ENCODE measurements at regions not wholly inside any gene's neighbourhood (a gene's known extent, or its start where the extent isn't known, plus 50 kb on each side); places are given as distances from the start of the nearest gene placed in this dataset.
"Not testable (repeated sequence)": the region's sequence is repeated elsewhere in the genome, so short reads cannot be mapped to it uniquely, and the experiment has no call there.

DNA sequence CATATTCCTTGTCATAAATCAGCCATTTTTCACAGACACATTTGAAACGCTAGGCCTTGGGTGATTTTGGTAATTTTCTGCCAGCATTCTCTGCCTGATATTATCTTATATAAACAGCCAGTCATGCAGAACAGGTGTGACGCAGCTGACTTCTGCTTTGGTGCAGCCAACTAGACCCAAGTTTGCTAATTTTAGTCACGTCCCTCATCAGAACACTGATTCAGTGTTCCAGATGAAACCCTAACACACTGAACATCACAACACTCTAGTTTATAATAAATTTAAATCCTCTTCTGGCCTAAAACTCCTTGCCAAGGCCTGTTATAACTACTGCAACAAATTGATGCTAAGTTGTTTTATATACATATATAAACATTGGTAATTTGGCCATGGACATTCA, 386.1 kb downstream of the SEC23A start:
- no peak for DNase-seq (ENCODE audit: low read depth in 2 of 2)

DNA sequence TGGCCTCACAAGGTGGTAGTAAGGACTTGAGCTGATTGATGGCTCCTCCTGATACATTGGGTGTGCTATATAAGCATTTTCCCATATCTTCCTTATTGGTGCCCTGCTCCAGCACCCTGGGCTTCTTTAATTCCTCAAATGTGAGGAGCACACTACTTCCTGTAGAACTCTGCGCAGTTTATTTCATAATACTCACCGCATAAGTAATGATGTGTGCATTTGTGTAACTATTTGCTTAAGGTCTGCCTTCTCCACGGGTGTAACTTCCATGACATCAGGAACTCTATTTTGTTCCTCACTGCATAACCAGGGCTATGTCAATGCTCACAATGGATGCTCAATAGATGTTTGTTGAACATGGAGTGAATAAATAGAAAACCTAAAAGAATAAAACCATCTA, 392.2 kb downstream of the SEC23A start:
- no peak for DNase-seq (ENCODE audit: low read depth in 2 of 2)

DNA sequence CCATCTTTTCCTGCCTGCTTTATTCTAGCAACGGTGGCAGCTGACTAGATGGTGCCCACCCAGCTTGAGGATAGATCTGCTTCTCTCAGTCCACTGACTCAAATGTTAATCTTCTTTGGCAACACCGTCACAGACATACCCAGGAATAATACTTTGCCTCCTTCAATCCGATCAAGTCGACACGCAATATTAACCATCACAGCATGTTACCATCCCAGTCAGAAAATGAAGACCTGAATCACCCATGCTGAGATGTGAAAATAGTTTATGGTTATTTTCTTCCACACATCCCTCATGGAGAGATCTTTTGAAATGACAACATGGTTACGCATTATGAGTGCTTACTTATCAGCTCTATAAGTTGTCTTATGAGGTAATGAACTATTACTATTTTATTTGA, 392.8 kb downstream of the SEC23A start:
- no peak for DNase-seq (ENCODE audit: low read depth in 2 of 2)

DNA sequence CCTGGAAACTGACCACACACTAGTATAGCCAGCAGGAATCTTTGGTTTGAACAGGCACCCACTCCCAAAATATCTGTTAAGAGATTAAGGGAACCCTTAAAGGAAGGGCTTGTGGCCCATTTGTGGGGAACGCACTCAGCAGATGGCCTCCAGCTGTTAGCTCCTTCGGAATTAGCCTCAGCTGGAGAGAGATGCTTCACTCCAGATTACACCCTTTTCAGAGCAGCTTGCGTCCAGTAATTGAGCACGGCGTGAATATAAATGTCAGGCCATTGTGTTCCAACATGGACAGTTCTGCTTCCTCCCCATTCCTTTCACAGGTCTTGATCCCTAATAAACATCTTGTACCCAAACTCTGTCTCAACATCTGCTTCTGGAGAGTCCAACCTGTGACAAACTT, 397.8 kb downstream of the SEC23A start:
- DNase-seq (ENCODE audit: low read depth in 2 of 2), result no peak

DNA sequence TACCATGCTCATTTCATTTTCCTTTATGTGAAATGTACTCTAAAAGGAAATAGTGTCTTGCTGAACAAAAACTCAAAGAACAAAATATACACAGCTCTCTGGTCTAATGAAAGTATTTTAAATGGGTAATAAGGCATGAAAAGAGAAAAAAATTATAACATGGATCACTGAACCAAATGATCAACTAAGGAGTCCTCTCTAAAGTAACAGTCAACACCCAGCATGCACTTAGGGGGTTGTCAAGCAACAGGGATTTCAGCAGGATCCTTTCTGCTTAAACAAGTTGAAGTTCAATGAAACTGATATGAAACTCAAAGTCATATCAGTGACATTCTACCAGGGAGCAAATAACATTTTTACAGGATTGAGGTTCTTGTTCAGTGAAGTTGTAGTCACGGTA, 398.8 kb downstream of the SEC23A start:
- no peak for DNase-seq (ENCODE audit: low read depth in 2 of 2)

DNA sequence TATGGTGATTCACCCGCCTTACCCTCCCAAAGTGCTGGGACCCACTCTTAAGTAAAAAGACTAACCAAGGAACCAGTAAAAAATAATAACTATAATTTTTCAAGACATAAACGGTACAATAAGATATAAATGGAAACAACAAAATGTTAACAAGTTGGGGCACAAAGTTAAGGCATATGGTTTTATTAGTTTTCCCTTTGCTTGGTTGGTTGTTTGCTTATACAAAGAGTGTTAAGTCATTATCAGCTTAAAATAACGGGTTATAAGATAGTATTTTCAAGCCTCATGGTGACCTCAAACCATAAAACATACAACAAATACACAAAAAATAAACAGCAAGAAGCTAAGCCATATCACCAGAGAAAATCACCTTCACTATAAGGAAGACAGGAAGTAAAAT, 406.1 kb downstream of the SEC23A start:
- DNase-seq (ENCODE audit: low read depth in 2 of 2), result no peak

DNA sequence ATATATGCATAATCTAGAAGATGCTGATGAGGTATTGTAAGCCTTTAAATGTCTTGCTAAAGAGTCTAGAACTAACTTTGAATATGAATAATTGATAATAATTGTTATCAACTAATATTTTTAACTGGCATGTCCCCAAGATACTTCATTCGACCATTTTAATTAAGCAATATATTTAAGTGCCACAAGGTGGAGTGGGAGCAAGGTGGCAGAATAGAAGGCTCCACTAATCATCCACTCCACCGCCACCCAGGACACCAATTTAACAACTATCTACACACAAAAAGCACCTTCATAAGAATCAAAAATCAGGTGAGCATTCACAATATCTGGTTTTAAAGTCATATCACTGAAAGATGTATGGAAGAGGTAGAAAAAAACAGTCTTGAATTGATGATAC, 409.6 kb downstream of the SEC23A start:
- DNase-seq (ENCODE audit: low read depth in 2 of 2), result no peak

DNA sequence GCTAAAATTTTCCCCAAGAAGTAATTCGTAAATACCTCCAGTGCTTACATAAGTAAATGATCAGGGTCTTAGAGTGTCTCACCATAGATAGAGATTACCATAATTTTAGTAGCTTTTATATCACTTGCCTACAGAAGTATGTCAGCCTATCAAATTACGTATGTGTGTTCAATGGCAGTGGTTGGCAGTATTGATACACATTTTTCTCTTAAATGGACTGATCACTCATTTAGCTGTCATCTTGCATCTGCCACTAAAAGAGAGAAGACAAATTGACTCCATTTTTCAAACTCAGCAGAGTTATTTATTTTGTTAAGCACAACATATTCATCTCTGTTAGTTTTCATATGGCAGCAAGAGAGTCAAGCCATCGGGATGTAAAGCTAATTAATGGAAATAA, 413.1 kb upstream of the CLEC14A start:
- DNase-seq (ENCODE audit: low read depth in 2 of 2), result no peak

DNA sequence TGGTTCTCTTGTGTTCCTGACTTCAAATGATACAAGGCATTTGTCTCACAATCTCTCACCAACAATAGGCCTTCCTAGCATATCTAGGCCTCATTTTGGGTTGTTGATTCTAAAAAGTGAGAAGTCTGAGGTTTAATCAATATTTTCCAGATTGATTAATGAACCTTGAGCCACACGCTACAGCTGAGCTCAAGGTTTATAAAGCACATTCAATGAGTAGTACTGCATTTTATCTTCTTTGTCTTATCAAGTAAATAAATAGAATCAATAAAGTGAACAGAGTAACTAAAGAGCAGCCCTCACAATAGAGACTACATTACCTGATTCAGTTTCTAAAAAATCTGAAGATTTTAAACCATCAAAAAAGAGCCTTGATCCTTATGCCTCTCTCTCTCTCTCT, 407.5 kb upstream of the CLEC14A start:
- no peak for DNase-seq (ENCODE audit: low read depth in 2 of 2)

DNA sequence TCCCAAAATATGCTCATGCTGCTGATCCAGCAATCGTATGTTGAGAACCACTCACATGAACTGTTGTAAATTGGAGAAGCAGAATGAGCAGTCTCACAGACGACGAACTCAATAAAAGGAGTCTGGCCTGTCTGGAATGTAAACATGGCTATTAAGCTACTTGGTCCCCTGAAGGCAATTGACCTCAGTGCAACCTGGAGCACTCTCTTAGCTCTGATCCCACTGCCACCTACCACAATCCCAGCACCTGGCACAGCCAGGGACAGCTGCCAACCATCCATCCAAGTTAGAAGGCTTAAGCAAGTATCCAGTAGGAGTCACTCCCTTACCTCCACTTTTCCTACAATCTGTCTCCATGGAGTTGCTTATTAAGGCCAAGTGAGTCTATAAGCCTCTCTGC, 406.9 kb upstream of the CLEC14A start:
- DNase-seq (ENCODE audit: low read depth in 2 of 2), result no peak

DNA sequence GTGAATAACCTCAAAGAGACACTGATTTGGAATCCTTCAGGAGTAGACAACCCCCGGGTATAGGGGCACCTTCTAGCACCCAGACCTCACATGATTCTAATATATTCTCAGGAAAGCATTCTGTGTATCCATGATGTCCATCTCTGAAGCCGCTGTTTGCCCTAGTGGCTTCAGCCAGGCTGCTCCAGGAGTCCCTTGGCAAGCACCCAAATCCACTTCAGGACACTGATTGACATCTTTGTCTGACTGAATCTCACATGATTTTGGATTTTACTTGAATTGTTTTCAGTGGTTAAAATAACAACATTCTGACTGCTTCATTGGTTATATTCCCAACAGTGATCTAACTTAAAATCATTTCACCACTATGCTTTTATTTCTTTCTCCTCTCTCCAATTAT, 390.5 kb upstream of the CLEC14A start:
- DNase-seq (ENCODE audit: low read depth in 2 of 2), result no peak

DNA sequence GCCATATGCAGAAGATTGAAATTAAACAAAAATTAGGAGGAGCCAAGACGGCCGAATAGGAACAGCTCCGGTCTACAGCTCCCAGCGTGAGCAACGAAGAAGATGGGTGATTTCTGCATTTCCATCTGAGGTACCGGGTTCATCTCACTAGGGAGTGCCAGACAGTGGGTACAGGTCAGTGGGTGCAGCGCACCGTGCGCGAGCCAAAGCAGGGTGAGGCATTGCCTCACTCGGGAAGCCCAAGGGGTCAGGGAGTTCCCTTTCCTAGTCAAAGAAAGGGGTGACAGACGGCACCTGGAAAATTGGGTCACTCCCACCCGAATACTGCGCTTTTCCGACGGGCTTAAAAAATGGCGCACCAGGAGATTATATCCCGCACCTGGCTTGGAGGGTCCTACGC, 379.0 kb upstream of the CLEC14A start:
- not testable (repeated sequence) for DNase-seq (ENCODE audit: low read depth in 2 of 2)

DNA sequence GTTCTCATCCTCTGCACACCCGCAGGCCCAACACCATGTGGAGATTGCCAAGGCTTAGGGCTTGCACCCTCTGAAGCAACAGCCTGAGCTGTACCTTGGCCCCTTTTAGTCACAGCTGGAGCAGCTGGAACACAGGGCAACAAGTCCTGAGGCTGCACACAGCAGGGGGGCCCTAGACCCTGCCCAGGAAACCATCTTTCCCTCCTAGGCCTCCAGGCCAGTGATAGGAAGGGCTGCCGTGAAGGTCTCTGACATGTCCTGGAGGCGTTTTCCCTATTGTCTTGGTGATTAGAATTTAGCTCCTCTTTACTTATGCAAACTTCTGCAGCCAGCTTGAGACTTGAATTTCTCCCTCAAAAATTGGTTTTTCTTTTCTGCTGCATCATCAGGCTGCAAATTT, 373.5 kb upstream of the CLEC14A start:
- no peak for DNase-seq (ENCODE audit: low read depth in 2 of 2)

DNA sequence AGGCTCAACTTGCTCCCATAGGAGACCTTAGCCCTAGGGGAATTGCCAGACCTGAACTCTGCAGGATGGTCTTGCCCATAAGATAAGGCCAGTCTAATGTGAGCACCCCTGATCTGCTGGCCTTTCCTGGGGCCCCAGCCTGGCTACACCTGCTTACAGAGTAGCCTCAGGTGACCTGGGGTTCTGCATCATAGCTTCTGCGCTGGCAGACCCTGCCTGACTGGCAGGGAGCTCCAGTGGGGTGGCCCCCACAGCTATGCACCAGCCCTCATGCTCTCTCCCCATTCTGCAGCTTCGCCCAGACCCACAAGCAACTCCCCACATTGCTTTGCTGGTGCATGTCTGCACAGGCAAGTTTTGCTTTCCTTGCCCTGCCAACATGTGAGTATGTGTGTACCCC, 371.3 kb upstream of the CLEC14A start:
- DNase-seq (ENCODE audit: low read depth in 2 of 2), result no peak

DNA sequence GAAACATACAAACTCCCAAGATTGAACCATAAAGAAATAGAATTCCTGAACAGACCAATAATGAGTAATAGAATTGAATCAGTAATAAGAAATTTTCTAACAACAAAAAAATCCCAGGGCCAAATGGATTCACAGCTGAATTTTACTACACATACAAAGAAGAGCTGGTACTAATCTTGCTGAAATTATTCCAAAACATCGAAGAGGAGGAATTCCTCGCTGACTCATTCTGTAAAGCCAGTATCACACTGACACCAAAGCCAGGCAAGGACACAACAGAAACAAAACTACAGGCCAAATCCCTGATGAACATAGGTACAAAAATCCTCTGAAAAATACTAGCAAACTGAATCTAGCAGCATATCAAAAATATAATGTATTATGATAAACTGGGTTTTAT, 367.8 kb upstream of the CLEC14A start:
- DNase-seq (ENCODE audit: low read depth in 2 of 2), result no peak

DNA sequence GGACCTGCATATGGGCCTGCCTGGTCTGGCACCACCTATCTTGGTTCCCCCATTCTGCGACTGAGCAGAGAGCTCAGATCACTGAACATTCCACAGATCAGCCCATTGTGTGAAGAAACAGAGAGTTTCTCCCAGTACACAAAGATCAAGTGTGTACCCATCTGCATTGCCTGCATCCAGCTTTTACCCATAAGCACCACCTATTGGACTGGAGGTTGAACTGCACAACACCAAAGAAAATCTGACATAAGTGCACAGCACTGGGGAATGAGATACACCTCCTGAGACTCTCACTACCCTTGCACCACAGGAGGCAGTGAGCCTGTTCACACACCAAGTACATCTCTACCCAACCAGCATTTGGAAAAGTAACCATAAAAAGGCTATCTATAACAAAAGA, 362.6 kb upstream of the CLEC14A start:
- DNase-seq (ENCODE audit: low read depth in 2 of 2), result no peak

DNA sequence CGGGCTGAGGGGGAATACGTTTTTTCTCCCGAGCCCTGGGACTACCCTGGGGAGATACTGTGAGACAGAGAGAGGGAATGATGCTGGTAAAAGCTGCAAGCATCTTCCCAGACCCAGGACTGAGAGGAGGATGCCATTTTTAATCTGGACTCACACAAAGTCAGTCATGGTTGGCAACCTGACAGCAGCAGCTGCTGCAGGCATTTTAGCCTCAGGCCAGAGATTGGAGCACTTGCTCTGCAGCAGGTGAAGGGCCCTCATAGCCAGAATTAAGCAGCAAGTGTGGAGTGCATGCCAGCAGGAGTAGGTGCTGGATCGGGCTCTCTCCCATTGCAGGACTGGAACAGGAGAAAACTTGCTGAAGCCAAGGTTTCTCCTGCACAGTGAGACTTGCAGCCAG, 361.1 kb upstream of the CLEC14A start:
- no peak for DNase-seq (ENCODE audit: low read depth in 2 of 2)

DNA sequence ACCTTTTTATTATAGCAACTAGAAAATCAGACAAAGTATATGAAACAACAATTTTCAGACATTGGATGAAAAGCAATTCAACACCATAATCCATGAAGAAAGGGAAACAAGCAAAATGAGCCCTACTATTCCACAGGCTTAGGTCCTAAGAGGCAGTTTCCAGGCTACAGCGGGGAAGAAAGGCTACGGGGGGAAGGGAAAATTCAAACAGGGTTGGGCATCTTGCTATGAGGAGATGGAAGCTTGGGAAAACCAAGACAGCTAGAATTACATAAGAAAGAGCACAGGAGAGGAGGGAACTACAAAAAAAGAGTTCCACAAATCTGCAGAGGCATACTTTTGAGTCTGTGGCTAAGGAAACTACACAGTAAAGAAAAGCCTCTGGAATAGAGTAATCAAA, 356.0 kb upstream of the CLEC14A start:
- no peak for DNase-seq (ENCODE audit: low read depth in 2 of 2)

DNA sequence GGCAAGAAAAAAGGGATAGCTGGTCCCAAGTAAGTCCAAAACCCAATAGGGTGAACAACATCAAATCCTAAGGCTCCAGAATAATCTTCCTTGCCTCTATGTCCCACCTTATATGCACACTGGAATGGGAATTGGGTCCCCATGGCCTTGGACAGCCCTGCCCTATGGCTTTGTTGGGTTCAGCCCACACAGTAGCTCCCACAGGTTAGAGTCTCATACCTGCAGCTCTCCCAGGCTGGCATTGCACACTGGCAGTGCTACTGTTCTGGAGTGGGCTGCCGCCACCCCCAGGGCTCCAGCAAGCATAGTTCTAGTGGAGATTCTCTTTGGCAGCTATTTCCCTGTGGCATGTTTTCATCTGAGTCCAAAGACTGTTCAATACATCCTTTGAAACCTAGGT, 352.4 kb upstream of the CLEC14A start:
- no peak for DNase-seq (ENCODE audit: low read depth in 2 of 2)

DNA sequence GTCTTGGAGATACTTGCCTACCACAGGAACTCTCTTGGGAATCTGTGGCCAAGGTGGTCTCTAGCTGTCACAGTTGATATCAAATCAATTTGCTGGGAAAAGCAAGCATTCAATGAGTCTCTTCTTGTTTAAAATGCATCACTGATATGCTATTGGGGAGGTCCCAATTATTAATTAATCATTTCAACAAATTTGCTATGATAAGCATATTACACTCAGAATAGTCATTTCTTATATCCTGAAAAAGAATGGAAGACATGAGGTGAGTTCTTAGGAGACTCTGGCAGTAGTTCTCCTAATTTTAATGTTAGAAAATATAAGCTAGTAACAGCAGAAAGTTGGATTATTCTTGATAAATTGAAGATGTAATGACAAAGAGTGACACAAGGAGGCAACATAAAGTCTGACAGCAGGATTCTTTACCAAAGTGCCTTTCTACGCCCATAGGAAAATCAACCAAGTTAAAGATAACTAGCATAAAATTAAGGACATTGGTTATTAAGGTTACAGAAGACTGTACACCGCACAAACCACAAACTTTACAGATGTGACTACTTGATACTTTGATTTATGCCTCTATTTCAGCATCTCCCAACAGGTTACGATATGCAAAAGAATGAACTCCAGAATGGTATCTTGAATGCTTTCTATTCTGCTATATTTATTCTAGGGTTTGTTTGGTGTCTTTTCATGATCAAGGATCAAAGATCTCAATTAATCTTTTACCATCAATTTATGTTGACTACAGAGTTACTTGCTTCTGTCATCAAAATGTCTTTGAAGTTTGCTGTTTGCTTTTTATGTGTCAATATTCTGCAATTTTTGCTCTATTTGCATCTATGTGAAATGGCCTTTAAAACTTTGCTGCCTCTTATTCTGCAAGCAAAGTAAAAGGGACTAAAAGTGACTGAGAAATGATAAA, 349.6 kb upstream of the CLEC14A start:
- DNase-seq (ENCODE audit: low read depth in 2 of 2), result no peak

DNA sequence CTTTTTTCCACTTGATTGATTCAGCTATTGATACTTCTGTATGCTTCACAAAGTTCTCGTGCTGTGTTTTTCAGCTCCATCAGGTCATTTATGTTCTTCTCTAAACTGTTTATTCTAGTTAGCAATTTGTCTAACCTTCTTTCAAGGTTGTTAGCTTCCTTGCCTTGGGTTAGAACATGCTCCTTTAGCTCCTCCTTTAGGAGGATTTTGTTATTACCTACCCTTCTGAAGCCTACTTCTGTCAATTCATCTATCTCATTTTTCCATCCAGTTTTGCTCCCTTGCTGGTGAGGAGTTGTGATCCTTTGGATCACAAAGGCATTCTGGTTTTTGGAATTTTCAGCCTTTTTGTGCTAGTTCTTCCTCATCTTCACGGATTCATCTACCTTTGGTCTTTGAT, 344.7 kb upstream of the CLEC14A start:
- not testable (repeated sequence) for DNase-seq (ENCODE audit: low read depth in 2 of 2)

DNA sequence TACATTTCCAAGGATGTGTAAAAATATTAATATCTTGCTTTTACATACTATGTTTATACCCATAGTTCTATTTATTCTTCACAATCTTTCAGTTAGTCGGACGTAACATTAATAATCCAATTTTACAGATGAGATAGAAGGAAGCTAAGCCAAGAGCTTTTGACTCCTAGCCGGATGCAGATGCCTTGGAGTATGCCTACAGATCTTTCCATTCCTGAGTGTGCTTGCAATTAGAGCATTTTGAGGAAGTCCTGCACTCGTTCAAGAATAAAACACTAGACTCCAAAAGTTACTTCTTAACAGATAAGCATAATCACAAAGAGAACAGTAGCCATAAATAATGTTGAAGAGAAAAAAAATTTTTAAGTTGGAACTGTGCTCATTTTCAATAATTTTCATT, 337.6 kb upstream of the CLEC14A start:
- DNase-seq (ENCODE audit: low read depth in 2 of 2), result no peak

DNA sequence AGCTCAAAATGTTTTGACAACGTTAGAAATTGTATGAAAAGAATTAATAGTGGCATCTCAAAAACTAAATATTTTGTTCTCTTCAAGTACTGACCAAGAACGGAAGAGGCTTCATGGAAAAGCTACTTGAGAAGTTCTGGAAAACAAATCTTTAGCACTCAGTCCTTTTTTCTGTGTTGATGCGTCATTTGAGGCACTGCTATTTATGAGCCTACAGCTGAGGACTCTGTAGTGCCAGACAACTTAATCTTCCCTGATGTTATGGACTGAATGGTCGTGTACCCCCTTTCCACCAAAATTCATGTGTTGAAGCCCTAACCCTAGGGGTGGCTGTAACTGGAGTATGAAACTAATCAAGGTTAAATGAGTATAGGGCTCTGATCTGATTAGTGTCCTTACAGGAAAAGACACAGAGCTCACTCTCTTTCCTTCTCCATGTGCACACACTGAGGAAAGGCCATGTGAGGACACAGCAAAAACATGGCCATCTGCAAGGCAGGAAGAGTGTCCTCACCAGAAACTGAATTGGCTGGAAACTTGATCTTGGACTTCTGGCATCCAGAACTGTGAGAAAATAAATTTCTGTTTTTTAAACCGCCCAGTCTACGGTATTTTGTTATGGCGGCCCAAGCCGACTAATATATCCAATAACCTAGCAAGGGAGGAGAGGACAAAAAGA, 337.0 kb upstream of the CLEC14A start:
- DNase-seq (ENCODE audit: low read depth in 2 of 2), result no peak

Data from stimulated activated CD8-positive, alpha-beta memory T cell treated with anti-CD3 and anti-CD28 coated beads, Interleukin-7, amount 100 ng/mL, for 1 hour (primary cell).